ENCODE measurements at regions not wholly inside any gene's neighbourhood (a gene's known extent, or its start where the extent isn't known, plus 50 kb on each side); places are given as distances from the start of the nearest gene placed in this dataset.
"Not testable (repeated sequence)": the region's sequence is repeated elsewhere in the genome, so short reads cannot be mapped to it uniquely, and the experiment has no call there.

DNA sequence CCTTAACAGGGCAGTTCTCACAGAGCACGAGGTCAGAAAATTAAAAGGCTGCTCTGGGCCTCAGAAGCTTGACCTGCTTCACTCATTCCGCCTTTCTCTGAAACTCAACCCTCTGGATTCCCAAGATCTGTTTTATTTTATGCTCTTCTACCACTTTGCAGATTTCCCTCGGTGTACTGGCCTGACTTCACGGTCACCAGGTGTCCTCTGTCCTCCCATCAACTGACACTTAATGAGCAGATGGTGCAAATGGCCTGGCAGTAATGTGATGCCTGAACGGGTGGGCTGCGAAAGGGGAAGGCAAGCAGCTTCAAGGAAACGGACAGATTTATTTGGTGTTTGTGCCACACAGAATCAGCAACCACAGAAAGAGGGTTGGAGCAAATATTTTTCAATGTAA lies 169.7 kb upstream of the TFAP2D start:
- DNase-seq (ENCODE audit: low spot score), result no peak
- no peak for TF ChIP-seq CTCF (IDR thresholded peaks at IDR 0.05; ENCODE audit: extremely low read depth, missing control alignments)

DNA sequence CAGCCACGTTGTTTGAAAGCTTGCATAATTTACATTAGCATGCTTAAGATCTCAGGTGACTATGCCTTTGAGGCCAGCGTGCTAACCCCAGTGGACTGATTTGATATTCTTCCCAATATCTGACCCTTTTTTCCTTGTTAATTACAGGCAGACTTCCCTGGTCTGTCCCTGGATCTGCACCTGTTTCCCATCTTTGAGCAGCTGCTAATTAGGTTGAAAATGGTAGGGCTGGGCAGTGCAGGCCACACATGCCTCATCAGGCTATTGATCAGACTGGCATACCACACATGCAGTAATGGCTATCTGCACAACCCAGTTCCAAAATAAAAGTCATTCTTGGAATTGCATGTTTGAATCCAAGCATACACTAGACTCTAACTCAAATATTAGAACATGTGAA lies 164.3 kb upstream of the TFAP2D start:
- no peak for DNase-seq (ENCODE audit: low spot score)
- no peak for TF ChIP-seq CTCF (IDR thresholded peaks at IDR 0.05; ENCODE audit: extremely low read depth, missing control alignments)

GRCh38 chr6:50549475-50549874 lies 163.9 kb upstream of the TFAP2D start:
- no peak for TF ChIP-seq CTCF (IDR thresholded peaks at IDR 0.05; ENCODE audit: extremely low read depth, missing control alignments)

GRCh38 chr6:50555982-50556381 lies 157.3 kb upstream of the TFAP2D start:
- no peak for DNase-seq (ENCODE audit: low spot score)
- no peak for TF ChIP-seq CTCF (IDR thresholded peaks at IDR 0.05; ENCODE audit: extremely low read depth, missing control alignments)

More at GRCh38 chr6:50549475-50549874, 163.9 kb upstream of the TFAP2D start:
- no peak for DNase-seq (ENCODE audit: low spot score)

DNA sequence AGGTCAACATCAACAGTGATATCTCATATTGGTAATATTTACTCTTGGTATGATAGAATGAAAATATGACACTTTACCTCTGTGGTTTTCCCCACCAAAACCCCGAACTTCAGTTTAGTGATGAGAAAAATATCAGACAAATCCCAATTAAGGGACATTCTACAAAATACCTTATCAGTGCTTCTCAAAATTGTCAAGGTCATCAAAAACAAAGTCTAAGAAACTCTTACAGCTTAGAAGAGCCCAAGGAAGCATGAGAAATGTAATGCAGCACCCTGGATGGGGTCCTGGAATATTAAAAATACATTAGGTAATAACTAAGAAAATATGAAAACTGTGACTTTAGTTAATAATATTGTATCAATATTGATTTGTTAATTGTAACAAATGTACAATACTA lies 148.3 kb upstream of the TFAP2D start:
- no peak for TF ChIP-seq CTCF (IDR thresholded peaks at IDR 0.05; ENCODE audit: extremely low read depth, missing control alignments)
- no peak for DNase-seq (ENCODE audit: low spot score)

DNA sequence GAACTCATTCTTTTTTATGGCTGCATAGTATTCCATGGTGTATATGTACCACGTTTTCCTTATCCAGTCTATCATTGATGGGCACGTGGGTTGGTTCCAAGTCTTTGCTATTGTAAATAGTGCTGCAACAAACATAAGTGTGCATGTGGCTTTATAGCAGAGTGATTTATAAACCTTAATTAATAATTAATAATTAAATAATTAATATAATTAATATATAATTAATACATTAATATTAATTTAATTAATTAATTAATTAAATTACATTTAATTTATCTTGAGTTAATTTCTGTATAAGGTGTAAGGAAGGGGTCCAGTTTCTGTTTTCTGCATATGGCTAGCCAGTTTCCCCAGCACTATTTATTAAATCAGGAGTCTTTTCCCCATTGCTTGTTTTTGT lies 142.1 kb upstream of the TFAP2D start:
- DNase-seq (ENCODE audit: low spot score), result not testable (repeated sequence)

DNA sequence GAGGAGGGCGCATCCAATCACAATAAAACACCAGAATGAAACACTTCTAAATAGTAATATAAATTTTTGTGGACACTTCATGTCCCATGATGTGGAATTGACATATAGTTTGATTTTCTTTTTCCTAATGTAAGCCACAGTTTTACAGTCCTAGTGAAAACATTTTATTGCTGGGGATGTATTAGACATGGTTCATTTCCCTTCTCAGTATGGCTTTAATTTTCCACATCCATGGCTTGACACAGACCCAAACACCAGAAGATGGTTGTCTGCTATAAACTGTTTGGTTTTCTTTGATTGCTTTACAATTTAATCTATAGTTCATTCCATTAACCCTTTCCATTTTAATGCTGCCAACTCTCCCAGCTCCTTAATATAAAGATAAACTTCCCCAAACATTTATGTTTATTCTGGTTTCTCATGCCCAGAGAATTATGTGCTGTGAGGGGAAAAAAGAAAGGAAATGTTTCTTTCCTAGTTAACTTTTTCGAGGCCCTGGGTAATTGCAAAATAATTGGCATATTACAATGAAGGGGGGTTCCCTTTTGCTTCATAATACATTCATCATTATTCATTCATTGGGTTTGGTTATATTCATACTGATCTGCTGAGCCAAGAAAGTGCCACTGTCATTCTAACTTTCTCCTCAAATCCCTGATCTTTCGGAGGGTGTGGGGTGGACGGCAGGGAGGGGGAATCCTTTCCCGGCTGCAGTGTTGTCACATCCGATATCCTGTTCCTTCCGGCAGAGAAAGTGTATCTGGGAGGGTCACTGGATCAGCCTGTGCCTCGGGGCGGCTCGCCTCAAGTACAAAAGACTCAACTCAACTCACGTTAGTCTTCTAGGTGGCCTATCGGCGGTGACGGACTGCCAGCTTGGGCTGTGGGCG lies 127.6 kb upstream of the TFAP2D start:
- no peak for DNase-seq (ENCODE audit: low spot score)
- no peak for TF ChIP-seq CTCF (IDR thresholded peaks at IDR 0.05; ENCODE audit: extremely low read depth, missing control alignments)

DNA sequence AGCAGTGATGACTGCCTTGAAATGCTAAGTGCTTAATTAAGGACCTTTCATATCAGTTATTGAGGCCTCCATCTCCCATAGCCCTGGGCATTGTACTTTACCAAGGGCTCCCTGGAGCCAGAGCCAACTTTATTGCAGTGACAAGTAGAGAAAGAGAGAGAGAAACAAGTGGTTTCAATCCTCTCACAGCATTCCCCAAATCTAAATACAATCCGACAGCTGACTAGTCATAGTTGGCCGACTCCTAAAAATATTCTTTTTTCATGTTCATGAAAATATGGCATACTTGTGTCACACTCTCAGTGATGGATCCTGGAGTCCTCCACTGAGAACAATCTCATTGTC lies 127.0 kb upstream of the TFAP2D start:
- TF ChIP-seq CTCF (IDR thresholded peaks at IDR 0.05; ENCODE audit: extremely low read depth, missing control alignments), result no peak
- no peak for DNase-seq (ENCODE audit: low spot score)
